Esophagus (tissue), 2 donors: ENCODE measurements at regions not wholly inside any gene's neighbourhood (a gene's known extent, or its start where the extent isn't known, plus 50 kb on each side); places are given as distances from the start of the nearest gene placed in this dataset.

ENCODE experiments used
- H3K27ac ChIP-seq, 2 donors: one replicate each; pipeline ENCODE4 v1.5.1; 2013; ENCODE audit warnings: low read depth in 2 of 2, mild to moderate bottlenecking in 2 of 2, inconsistent platforms in 1 of 2, low read length in 1 of 2, moderate library complexity in 1 of 2
- H3K27me3 ChIP-seq, 2 donors: one replicate each; pipeline ENCODE4 v1.6.1; 2013; ENCODE audit warnings: low read length in 2 of 2, control low read depth in 1 of 2, mild to moderate bottlenecking in 1 of 2; ENCODE audit not compliant: insufficient read depth in 2 of 2, control insufficient read depth in 1 of 2
- H3K36me3 ChIP-seq, 2 donors: one replicate each; pipeline ENCODE4 v1.6.1; 2013; ENCODE audit warnings: low read length in 1 of 2; ENCODE audit not compliant: control insufficient read depth in 2 of 2, insufficient read depth in 2 of 2
- H3K4me1 ChIP-seq, 2 donors: one replicate each; pipeline ENCODE4 v1.6.1; 2013; ENCODE audit warnings: low read length in 1 of 2; ENCODE audit not compliant: control insufficient read depth in 2 of 2, insufficient read depth in 2 of 2
- H3K4me3 ChIP-seq, 2 donors: one replicate each; pipeline ENCODE4 v1.5.1; 2013; ENCODE audit warnings: low read length in 2 of 2, mild to moderate bottlenecking in 2 of 2, low read depth in 1 of 2, moderate library complexity in 1 of 2
- H3K9me3 ChIP-seq, 2 donors: one replicate each; pipeline ENCODE4 v1.6.1; 2013; ENCODE audit warnings: mild to moderate bottlenecking in 2 of 2, low read depth in 1 of 2, low read length in 1 of 2, moderate library complexity in 1 of 2; ENCODE audit not compliant: control insufficient read depth in 2 of 2, insufficient read depth in 1 of 2
- WGBS, 2 donors: extraction: QIAGEN DNeasy Blood & Tissue Kit; methylation state at CpG; one replicate each; pipeline ENCODE4 v1.1.7; 2013; 5-methylcytosine and 5-hydroxymethylcytosine counted together
- donor health status: healthy with polysubstance abuse.
- donor health status: Bipolar disorder and iron deficiency.

GRCh38 chr1:90139837-90140236 is 144.9 kb downstream of the ZNF326 start:
- Histone ChIP-seq H3K4me3 (no peak overlapping the region), H3K4me1 (no peaks in the 10 kb centered on the region), H3K36me3 (no peaks in the 10 kb centered on the region), H3K9me3 (peaks cover 3 to 7% of the 10 kb centered on the region in 2 donors), H3K27me3 (no peaks in the 10 kb centered on the region), H3K27ac (no peak overlapping the region)

GRCh38 chr1:90135286-90135685 is 140.4 kb downstream of the ZNF326 start:
- Histone ChIP-seq H3K27me3 (no peaks in the 10 kb centered on the region), H3K4me1 (no peaks in the 10 kb centered on the region), H3K4me3 (no peak overlapping the region), H3K27ac (no peak overlapping the region), H3K9me3 (peaks cover 3 to 7% of the 10 kb centered on the region in 2 donors), H3K36me3 (no peaks in the 10 kb centered on the region)
- 47 to 49% methylated on average over 3 of the region's 3 CpGs for WGBS, 2 donors

GRCh38 chr1:90134175-90134955 is 139.5 kb downstream of the ZNF326 start:
- no peak overlapping the region for H3K27ac ChIP-seq
- 63 to 72% methylated on average over 6 of the region's 6 CpGs for WGBS, 2 donors

GRCh38 chr1:90133133-90133532 is 138.2 kb downstream of the ZNF326 start:
- Histone ChIP-seq H3K36me3 (no peaks in the 10 kb centered on the region), H3K27me3 (no peaks in the 10 kb centered on the region), H3K9me3 (no peaks in the 10 kb centered on the region), H3K4me3 (no peak overlapping the region), H3K4me1 (no peaks in the 10 kb centered on the region), H3K27ac (no peak overlapping the region)
- WGBS, 2 donors: 2 to 10% methylated on average over 2 of the region's 2 CpGs

More at GRCh38 chr1:90134175-90134955, 139.5 kb downstream of the ZNF326 start:
- no peak overlapping the region for H3K4me3 ChIP-seq
- no peaks in the 10 kb centered on the region for H3K4me1 ChIP-seq
- H3K36me3 ChIP-seq: no peaks in the 10 kb centered on the region
- peaks cover 2% of the 10 kb centered on the region in 2 donors for H3K9me3 ChIP-seq
- H3K27me3 ChIP-seq: no peaks in the 10 kb centered on the region

GRCh38 chr1:90132306-90132705 is 137.4 kb downstream of the ZNF326 start:
- no peaks in the 10 kb centered on the region for H3K36me3 ChIP-seq
- WGBS, 2 donors: 45 to 48% methylated on average over 1 of the region's 1 CpG
- no peak overlapping the region for H3K27ac ChIP-seq
- H3K4me1 ChIP-seq: no peaks in the 10 kb centered on the region
- no peaks in the 10 kb centered on the region for H3K9me3 ChIP-seq
- H3K27me3 ChIP-seq: no peaks in the 10 kb centered on the region
- H3K4me3 ChIP-seq: no peak overlapping the region

GRCh38 chr1:90127288-90127953 is 132.5 kb downstream of the ZNF326 start:
- H3K27me3 ChIP-seq: no peaks in the 10 kb centered on the region
- no peak overlapping the region for H3K27ac ChIP-seq
- no peaks in the 10 kb centered on the region for H3K9me3 ChIP-seq
- WGBS, 2 donors: 61 to 63% methylated on average over 1 of the region's 1 CpG
- no peaks in the 10 kb centered on the region for H3K4me1 ChIP-seq
- H3K4me3 ChIP-seq: no peak overlapping the region
- no peaks in the 10 kb centered on the region for H3K36me3 ChIP-seq

GRCh38 chr1:90126834-90127233 is 131.9 kb downstream of the ZNF326 start:
- Histone ChIP-seq H3K4me3 (no peak overlapping the region), H3K4me1 (no peaks in the 10 kb centered on the region), H3K27ac (no peak overlapping the region), H3K36me3 (no peaks in the 10 kb centered on the region), H3K9me3 (no peaks in the 10 kb centered on the region), H3K27me3 (no peaks in the 10 kb centered on the region)
- 69 to 84% methylated on average over 5 of the region's 5 CpGs for WGBS, 2 donors

- Histone ChIP-seq H3K4me1 (no peaks in the 10 kb centered on the region), H3K27me3 (no peaks in the 10 kb centered on the region), H3K27ac (no peak overlapping the region), H3K4me3 (no peak overlapping the region), H3K36me3 (no peaks in the 10 kb centered on the region), H3K9me3 (peaks cover 0 to 1% of the 10 kb centered on the region in 2 donors)
- WGBS, 2 donors: 65 to 66% methylated on average over 4 of the region's 4 CpGs
These were observed 127.9 kb downstream of the ZNF326 start for GRCh38 chr1:90122654-90123340.

GRCh38 chr1:90114521-90115141 is 119.7 kb downstream of the ZNF326 start:
- H3K27me3 ChIP-seq: no peaks in the 10 kb centered on the region
- WGBS, 2 donors: 16 to 22% methylated on average over 3 of the region's 3 CpGs
- no peaks in the 10 kb centered on the region for H3K36me3 ChIP-seq
- no peak overlapping the region for H3K4me3 ChIP-seq
- H3K27ac ChIP-seq: no peak overlapping the region
- H3K4me1 ChIP-seq: no peaks in the 10 kb centered on the region
- peaks cover 0 to 2% of the 10 kb centered on the region in 2 donors for H3K9me3 ChIP-seq
